ENCODE measurements at regions not wholly inside any gene's neighbourhood (a gene's known extent, or its start where the extent isn't known, plus 50 kb on each side); places are given as distances from the start of the nearest gene placed in this dataset.

DNA sequence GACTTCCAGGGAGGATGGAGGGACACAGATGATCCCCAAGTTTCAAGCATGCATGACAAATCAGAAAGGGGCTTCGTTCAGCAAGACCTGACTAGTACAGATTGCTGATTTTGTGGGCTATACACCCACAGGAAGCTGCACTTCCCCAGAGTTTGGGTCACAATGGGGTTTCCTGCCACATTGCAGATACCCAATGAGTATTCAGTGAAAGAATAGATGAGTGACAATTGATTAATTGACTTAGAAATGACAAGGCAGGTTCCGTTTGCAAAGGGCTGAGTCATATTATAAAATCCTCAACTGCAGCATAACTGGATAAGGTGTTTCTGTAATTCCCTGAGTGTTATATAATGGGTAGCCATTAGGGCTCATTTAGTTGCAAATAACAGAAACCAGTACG, 146.6 kb upstream of the TBL1X start:
- no peak for TF ChIP-seq POLR2A (IDR thresholded peaks at IDR 0.05)
- TF ChIP-seq, protein P1, sequence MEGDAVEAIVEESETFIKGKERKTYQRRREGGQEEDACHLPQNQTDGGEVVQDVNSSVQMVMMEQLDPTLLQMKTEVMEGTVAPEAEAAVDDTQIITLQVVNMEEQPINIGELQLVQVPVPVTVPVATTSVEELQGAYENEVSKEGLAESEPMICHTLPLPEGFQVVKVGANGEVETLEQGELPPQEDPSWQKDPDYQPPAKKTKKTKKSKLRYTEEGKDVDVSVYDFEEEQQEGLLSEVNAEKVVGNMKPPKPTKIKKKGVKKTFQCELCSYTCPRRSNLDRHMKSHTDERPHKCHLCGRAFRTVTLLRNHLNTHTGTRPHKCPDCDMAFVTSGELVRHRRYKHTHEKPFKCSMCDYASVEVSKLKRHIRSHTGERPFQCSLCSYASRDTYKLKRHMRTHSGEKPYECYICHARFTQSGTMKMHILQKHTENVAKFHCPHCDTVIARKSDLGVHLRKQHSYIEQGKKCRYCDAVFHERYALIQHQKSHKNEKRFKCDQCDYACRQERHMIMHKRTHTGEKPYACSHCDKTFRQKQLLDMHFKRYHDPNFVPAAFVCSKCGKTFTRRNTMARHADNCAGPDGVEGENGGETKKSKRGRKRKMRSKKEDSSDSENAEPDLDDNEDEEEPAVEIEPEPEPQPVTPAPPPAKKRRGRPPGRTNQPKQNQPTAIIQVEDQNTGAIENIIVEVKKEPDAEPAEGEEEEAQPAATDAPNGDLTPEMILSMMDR (IDR thresholded peaks at IDR 0.05), result no peak
